ENCODE measurements at regions not wholly inside any gene's neighbourhood (a gene's known extent, or its start where the extent isn't known, plus 50 kb on each side); places are given as distances from the start of the nearest gene placed in this dataset.

DNA sequence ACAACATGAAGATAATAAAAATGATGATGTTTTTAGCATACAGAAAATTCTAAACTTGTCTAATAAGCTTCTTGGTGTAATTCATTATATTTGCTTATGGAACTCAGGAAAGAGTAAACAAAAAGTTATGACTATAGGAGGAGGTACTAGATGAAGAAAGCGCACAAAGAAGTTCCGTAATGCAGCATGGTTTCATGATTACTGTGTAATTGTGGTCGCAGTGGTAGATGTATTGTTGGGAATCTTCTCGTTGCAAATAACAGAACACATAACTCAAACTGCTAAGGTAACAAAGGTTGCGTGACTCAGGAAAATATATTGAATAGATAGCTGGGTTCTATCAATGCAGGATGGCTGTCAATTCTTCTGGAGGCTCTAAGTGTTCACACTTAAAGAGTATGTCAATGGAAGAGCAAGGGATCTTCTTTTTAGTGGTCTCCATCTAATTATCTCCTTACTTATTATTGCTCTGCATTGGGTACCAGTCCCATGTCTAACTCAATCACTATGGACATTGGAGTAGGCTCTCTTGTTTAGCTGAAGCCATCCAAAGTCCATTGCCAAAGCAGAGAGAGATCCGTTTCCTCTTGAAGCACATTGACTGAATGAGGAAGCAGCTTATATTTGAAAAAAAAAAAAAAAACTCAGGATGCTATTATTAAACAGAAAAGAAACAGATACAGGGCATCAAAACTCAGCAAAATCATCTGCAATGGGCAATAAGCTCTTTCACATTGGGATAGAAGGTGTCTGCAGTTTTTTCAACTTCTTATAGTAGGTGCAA lies 283.4 kb upstream of the ATP2B1 start:
- no peak overlapping the region for H3K4me3 ChIP-seq
- H3K36me3 ChIP-seq (replicated peaks in 1 of 2; ENCODE audit: insufficient read depth in 1 of 2, low read depth in 2 of 2): no peaks in the 10 kb centered on the region
- no peaks in the 10 kb centered on the region for H3K27me3 ChIP-seq
- DNase-seq (no peak), ATAC-seq (no peak)
- H3K9me3 ChIP-seq: no peaks in the 10 kb centered on the region
- no peak overlapping the region for H3K27ac ChIP-seq
- WGBS, 2 donors: 76 to 86% methylated on average over 6 of the region's 6 CpGs
- intact Hi-C loops (cut with DNase I): no loop called here
- no peaks in the 10 kb centered on the region for H3K4me1 ChIP-seq
- no peak for TF ChIP-seq POLR2A (IDR thresholded peaks at IDR 0.05)
- TF ChIP-seq, protein P1, sequence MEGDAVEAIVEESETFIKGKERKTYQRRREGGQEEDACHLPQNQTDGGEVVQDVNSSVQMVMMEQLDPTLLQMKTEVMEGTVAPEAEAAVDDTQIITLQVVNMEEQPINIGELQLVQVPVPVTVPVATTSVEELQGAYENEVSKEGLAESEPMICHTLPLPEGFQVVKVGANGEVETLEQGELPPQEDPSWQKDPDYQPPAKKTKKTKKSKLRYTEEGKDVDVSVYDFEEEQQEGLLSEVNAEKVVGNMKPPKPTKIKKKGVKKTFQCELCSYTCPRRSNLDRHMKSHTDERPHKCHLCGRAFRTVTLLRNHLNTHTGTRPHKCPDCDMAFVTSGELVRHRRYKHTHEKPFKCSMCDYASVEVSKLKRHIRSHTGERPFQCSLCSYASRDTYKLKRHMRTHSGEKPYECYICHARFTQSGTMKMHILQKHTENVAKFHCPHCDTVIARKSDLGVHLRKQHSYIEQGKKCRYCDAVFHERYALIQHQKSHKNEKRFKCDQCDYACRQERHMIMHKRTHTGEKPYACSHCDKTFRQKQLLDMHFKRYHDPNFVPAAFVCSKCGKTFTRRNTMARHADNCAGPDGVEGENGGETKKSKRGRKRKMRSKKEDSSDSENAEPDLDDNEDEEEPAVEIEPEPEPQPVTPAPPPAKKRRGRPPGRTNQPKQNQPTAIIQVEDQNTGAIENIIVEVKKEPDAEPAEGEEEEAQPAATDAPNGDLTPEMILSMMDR (IDR thresholded peaks at IDR 0.05): no peak

DNA sequence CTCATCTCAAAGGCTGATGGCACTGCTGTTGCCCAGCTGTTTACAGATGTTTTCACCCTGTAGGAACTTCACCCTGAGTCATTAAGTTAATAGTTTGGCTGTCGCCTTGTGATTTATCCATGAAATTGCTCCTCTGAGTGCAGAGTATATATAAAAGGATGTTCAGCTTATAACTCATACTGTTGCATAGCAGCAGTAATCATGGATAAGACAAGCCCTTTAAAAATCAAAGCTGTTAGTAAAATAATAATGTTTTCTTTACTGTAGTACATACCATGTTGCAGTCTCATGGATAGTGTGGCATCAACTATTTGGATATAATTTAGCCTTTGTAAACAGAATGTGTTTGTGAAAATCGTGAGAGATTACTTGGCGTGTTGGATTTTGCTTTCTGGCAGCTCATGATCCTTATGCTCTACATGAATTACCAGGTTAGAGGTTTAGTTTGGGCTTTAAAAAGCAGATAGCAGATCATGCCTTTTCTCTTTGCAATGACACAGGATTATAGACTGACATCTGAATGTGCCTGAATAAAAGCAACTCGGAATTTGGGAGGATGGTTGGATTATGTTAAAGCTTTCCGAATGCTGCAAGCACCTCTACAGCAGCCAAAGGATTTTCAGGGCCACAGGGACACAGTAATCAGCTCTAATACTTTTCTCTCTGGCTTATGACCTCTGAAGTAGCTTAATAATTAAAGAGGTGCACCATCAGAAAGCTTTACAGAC lies 279.7 kb upstream of the ATP2B1 start:
- intact Hi-C loops (cut with DNase I): no loop called here
- no peak for DNase-seq
- WGBS, 2 donors: 47 to 50% methylated on average over 5 of the region's 5 CpGs

DNA sequence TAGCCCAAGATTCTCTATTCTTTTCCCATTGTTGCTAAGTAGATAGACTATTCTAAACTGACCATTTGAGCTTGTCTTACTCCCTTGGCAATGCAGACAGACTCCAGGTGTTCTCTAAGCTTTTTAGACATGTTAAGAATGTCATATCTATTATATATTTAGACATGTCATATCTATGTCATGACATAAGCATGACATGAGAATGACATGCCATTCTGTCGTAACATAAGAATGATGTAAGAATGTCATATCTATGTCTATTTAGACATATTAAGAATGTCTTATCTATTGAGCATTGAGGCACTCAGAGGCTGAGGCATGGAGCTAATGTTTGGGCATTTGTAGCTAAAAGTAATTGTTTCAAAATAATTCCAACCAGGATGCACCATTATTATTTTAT lies 277.3 kb upstream of the ATP2B1 start:
- no peaks in the 10 kb centered on the region for H3K9me3 ChIP-seq
- no peak overlapping the region for H3K4me3 ChIP-seq
- no peak overlapping the region for H3K27ac ChIP-seq
- intact Hi-C loops (cut with DNase I): no loop called here
- WGBS, 2 donors: 88 to 96% methylated on average over 1 of the region's 1 CpG
- no peaks in the 10 kb centered on the region for H3K4me1 ChIP-seq
- no peaks in the 10 kb centered on the region for H3K27me3 ChIP-seq
- TF ChIP-seq, protein P1 (IDR thresholded peaks at IDR 0.05): no peak
- no peak for TF ChIP-seq POLR2A (IDR thresholded peaks at IDR 0.05)
- H3K36me3 ChIP-seq (replicated peaks in 1 of 2; ENCODE audit: insufficient read depth in 1 of 2, low read depth in 2 of 2): no peaks in the 10 kb centered on the region
- no peak for DNase-seq
- no peak for ATAC-seq

More for the DNA sequence above, 279.7 kb upstream of the ATP2B1 start:
- Histone ChIP-seq H3K36me3 (replicated peaks in 1 of 2; ENCODE audit: insufficient read depth in 1 of 2, low read depth in 2 of 2) (no peaks in the 10 kb centered on the region), H3K9me3 (no peaks in the 10 kb centered on the region), H3K4me3 (no peak overlapping the region), H3K4me1 (no peaks in the 10 kb centered on the region), H3K27ac (no peak overlapping the region), H3K27me3 (no peaks in the 10 kb centered on the region)
- no peak for ATAC-seq
- TF ChIP-seq, protein P1 (IDR thresholded peaks at IDR 0.05): no peak
- TF ChIP-seq POLR2A (IDR thresholded peaks at IDR 0.05): no peak

DNA sequence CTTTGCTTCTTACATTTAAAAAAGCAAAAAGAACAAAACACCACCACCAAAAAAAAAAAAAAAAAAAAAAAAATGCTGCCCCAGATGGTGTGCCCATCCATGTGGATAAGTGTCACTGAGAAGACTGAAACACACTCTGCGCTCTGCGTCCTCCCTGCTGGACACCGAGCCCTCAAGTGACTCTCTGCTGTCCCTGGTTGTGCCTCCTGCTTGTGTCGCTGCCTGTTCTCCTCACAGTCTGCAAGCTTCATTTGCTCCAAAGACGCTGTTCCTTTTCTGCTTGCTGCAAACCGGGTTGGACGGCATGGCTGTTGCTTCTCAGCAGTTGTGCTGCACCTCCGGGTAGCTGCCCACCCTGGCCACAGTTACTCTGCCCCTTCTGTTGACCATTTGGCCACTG lies 276.2 kb upstream of the ATP2B1 start:
- ATAC-seq (no peak), DNase-seq (no peak)
- TF ChIP-seq, protein P1 (IDR thresholded peaks at IDR 0.05): no peak
- TF ChIP-seq POLR2A (IDR thresholded peaks at IDR 0.05): no peak
- H3K27me3 ChIP-seq: no peaks in the 10 kb centered on the region
- H3K9me3 ChIP-seq: no peaks in the 10 kb centered on the region
- H3K27ac ChIP-seq: no peak overlapping the region
- H3K36me3 ChIP-seq (replicated peaks in 1 of 2; ENCODE audit: insufficient read depth in 1 of 2, low read depth in 2 of 2): no peaks in the 10 kb centered on the region
- no peaks in the 10 kb centered on the region for H3K4me1 ChIP-seq
- intact Hi-C loops (cut with DNase I): no loop called here
- 85 to 87% methylated on average over 8 of the region's 8 CpGs for WGBS, 2 donors
- H3K4me3 ChIP-seq: no peak overlapping the region
